ENCODE measurements at regions not wholly inside any gene's neighbourhood (a gene's known extent, or its start where the extent isn't known, plus 50 kb on each side); places are given as distances from the start of the nearest gene placed in this dataset.

DNA sequence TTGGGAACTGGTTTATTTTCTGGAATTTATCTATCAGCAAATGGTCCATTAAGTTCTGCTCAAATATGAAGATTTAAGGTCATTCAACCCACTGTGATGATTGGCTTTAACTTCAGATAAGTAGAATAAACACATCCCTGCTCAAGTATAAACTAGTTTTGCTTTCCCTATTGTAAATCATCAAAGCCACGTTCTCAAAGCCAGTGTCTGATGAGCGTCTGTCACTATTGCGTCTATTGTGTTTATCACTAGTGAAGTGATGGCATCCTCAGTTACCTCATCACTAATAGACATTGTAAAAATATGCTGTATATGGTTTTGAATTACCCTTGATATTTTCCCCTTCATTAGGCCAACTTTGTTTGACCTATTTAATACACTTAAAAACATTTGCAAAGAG lies 351.3 kb downstream of the BCAT1 start:
- H3K36me3 ChIP-seq (ENCODE audit: insufficient read depth, low read length), result no peaks in the 10 kb centered on the region
- H3K4me2 ChIP-seq (ENCODE audit: low read length), result no peak overlapping the region
- no peaks in the 10 kb centered on the region for H3K9me3 Mint-ChIP-seq (ENCODE audit: unreplicated experiment)
- H3K27me3 Mint-ChIP-seq (ENCODE audit: low read depth, unreplicated experiment), result peaks cover 4% of the 10 kb centered on the region
- no peaks in the 10 kb centered on the region for H3K79me2 ChIP-seq (ENCODE audit: insufficient read depth, low read length)
- no peaks in the 10 kb centered on the region for H3K9me3 ChIP-seq (ENCODE audit: insufficient read depth, low read depth, low read length)
- H4K20me1 ChIP-seq (ENCODE audit: insufficient read depth, low read length), result no peaks in the 10 kb centered on the region
- H3K27ac ChIP-seq (ENCODE audit: low read depth, low read length), result no peak overlapping the region
- H3K9ac ChIP-seq (ENCODE audit: low read length), result no peak overlapping the region
- no peak overlapping the region for H3K27ac Mint-ChIP-seq (ENCODE audit: unreplicated experiment)
- DNase-seq (ENCODE audit: low read depth) (no peak), FAIRE-seq (no peak)
- no peaks in the 10 kb centered on the region for H3K4me1 Mint-ChIP-seq (ENCODE audit: low read depth, unreplicated experiment)
- H3K4me3 ChIP-seq (ENCODE audit: insufficient read depth, low read depth, low read length), result no peak overlapping the region
- H3K36me3 Mint-ChIP-seq (ENCODE audit: low read depth, unreplicated experiment), result no peaks in the 10 kb centered on the region
- no peaks in the 10 kb centered on the region for H3K27me3 ChIP-seq (ENCODE audit: insufficient read depth, low read length)
- TF ChIP-seq EZH2 (IDR thresholded peaks at IDR 0.05; ENCODE audit: insufficient read depth, low read length), result no peak
- TF ChIP-seq CTCF (IDR thresholded peaks at IDR 0.05; ENCODE audit: insufficient read depth, low read depth, low read length), result no peak
- H3K4me1 ChIP-seq (ENCODE audit: insufficient read depth, low read length), result peaks cover 6% of the 10 kb centered on the region
- no peak overlapping the region for H3K4me3 Mint-ChIP-seq (ENCODE audit: unreplicated experiment)
- H2AFZ ChIP-seq (ENCODE audit: low read depth, low read length), result no peak overlapping the region

DNA sequence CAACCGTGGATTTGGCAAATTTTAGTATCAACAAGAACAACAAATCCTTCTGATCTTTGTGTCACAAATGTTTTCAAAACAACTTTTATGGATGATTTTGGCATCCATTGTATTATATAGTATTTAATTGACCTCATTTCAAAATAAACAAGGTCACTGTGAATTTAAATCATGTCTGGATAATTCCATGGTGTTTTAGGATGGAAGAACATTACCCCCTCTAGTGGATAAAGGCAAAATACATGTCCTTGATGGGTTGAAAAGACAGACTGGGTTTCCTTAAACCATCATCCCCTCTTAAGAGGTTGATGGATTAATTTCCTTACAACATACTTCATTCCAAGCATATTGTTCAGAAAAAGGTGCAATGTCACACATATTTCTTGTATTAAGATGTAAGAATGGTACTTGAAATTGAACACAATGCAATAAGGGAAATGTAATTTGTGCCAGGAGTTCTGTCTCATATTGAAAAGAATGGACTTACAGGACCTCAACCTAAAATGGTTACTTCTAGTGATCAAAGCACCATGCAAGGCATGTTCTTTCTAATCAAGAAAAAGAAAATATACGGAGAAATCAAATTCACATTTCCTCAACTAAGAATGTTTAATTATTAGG lies 352.0 kb downstream of the BCAT1 start:
- H3K4me1 Mint-ChIP-seq (ENCODE audit: low read depth, unreplicated experiment), result no peaks in the 10 kb centered on the region
- no peak overlapping the region for H3K4me3 Mint-ChIP-seq (ENCODE audit: unreplicated experiment)
- no peaks in the 10 kb centered on the region for H3K9me3 Mint-ChIP-seq (ENCODE audit: unreplicated experiment)
- peaks cover 4% of the 10 kb centered on the region for H3K27me3 Mint-ChIP-seq (ENCODE audit: low read depth, unreplicated experiment)
- FAIRE-seq (peak; percentile 71), DNase-seq (ENCODE audit: low read depth) (peak; percentile 30)
- no peaks in the 10 kb centered on the region for H3K27me3 ChIP-seq (ENCODE audit: insufficient read depth, low read length)
- H3K27ac ChIP-seq (ENCODE audit: low read depth, low read length), result no peak overlapping the region
- H3K9me3 ChIP-seq (ENCODE audit: insufficient read depth, low read depth, low read length), result no peaks in the 10 kb centered on the region
- no peak for TF ChIP-seq EZH2 (IDR thresholded peaks at IDR 0.05; ENCODE audit: insufficient read depth, low read length)
- TF ChIP-seq CTCF (IDR thresholded peaks at IDR 0.05; ENCODE audit: insufficient read depth, low read depth, low read length), result peak; percentile 77
- no peak overlapping the region for H3K4me3 ChIP-seq (ENCODE audit: insufficient read depth, low read depth, low read length)
- H3K36me3 ChIP-seq (ENCODE audit: insufficient read depth, low read length), result no peaks in the 10 kb centered on the region
- H3K4me1 ChIP-seq (ENCODE audit: insufficient read depth, low read length), result peaks cover 6% of the 10 kb centered on the region
- H3K79me2 ChIP-seq (ENCODE audit: insufficient read depth, low read length), result no peaks in the 10 kb centered on the region
- H3K4me2 ChIP-seq (ENCODE audit: low read length), result no peak overlapping the region
- no peaks in the 10 kb centered on the region for H3K36me3 Mint-ChIP-seq (ENCODE audit: low read depth, unreplicated experiment)
- no peaks in the 10 kb centered on the region for H4K20me1 ChIP-seq (ENCODE audit: insufficient read depth, low read length)
- H2AFZ ChIP-seq (ENCODE audit: low read depth, low read length), result no peak overlapping the region
- H3K27ac Mint-ChIP-seq (ENCODE audit: unreplicated experiment), result no peak overlapping the region
- no peak overlapping the region for H3K9ac ChIP-seq (ENCODE audit: low read length)

DNA sequence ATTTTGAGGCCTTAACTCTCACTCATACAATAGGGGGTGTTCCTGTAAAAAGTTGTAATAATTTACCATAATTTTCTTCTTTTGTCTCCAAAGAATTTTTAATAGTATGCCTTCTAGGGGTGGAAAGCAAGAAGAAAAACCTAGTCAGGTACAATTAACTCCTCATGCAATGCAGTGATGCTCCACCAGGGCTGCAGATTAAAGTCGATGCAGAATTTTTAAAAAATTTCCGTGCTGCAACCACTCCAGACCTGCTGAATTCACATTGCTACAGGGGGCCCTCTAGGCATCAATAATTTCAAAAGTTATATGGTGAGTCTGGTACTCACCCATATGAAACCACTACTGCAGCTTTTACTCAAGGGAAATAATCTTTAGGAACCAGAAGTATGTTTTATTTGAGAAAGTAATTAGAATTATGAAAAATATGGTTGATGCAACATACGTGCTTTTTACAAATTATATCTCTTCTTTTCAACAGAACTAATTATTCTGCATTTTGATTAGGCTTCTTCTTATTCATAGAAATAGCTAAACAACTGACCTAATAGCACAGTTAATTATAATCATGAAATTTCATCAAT lies 353.2 kb downstream of the BCAT1 start:
- H3K27ac ChIP-seq (ENCODE audit: low read depth, low read length), result no peak overlapping the region
- Mint-ChIP-seq H3K27me3 (ENCODE audit: low read depth, unreplicated experiment) (peaks cover 4% of the 10 kb centered on the region), H3K4me3 (ENCODE audit: unreplicated experiment) (no peak overlapping the region), H3K9me3 (ENCODE audit: unreplicated experiment) (no peaks in the 10 kb centered on the region), H3K36me3 (ENCODE audit: low read depth, unreplicated experiment) (no peaks in the 10 kb centered on the region), H3K27ac (ENCODE audit: unreplicated experiment) (no peak overlapping the region), H3K4me1 (ENCODE audit: low read depth, unreplicated experiment) (no peaks in the 10 kb centered on the region)
- TF ChIP-seq EZH2 (IDR thresholded peaks at IDR 0.05; ENCODE audit: insufficient read depth, low read length), result no peak
- TF ChIP-seq CTCF (IDR thresholded peaks at IDR 0.05; ENCODE audit: insufficient read depth, low read depth, low read length), result peak; percentile 56
- no peaks in the 10 kb centered on the region for H3K27me3 ChIP-seq (ENCODE audit: insufficient read depth, low read length)
- H3K9ac ChIP-seq (ENCODE audit: low read length), result no peak overlapping the region
- H3K4me2 ChIP-seq (ENCODE audit: low read length), result no peak overlapping the region
- H2AFZ ChIP-seq (ENCODE audit: low read depth, low read length), result no peak overlapping the region
- peaks cover 4% of the 10 kb centered on the region for H3K4me1 ChIP-seq (ENCODE audit: insufficient read depth, low read length)
- H4K20me1 ChIP-seq (ENCODE audit: insufficient read depth, low read length), result no peaks in the 10 kb centered on the region
- H3K36me3 ChIP-seq (ENCODE audit: insufficient read depth, low read length), result no peaks in the 10 kb centered on the region
- no peak for DNase-seq (ENCODE audit: low read depth)
- FAIRE-seq, result no peak
- no peaks in the 10 kb centered on the region for H3K9me3 ChIP-seq (ENCODE audit: insufficient read depth, low read depth, low read length)
- H3K4me3 ChIP-seq (ENCODE audit: insufficient read depth, low read depth, low read length), result no peak overlapping the region
- H3K79me2 ChIP-seq (ENCODE audit: insufficient read depth, low read length), result no peaks in the 10 kb centered on the region
